ENCODE measurements at regions not wholly inside any gene's neighbourhood (a gene's known extent, or its start where the extent isn't known, plus 50 kb on each side); places are given as distances from the start of the nearest gene placed in this dataset.
A peak's percentile ranks its signal among the peaks of the same experiment; 100 is the strongest.

GRCh38 chr2:120953066-120953756 lies 217.5 kb downstream of the GLI2 start:
- DNase-seq: no peak

DNA sequence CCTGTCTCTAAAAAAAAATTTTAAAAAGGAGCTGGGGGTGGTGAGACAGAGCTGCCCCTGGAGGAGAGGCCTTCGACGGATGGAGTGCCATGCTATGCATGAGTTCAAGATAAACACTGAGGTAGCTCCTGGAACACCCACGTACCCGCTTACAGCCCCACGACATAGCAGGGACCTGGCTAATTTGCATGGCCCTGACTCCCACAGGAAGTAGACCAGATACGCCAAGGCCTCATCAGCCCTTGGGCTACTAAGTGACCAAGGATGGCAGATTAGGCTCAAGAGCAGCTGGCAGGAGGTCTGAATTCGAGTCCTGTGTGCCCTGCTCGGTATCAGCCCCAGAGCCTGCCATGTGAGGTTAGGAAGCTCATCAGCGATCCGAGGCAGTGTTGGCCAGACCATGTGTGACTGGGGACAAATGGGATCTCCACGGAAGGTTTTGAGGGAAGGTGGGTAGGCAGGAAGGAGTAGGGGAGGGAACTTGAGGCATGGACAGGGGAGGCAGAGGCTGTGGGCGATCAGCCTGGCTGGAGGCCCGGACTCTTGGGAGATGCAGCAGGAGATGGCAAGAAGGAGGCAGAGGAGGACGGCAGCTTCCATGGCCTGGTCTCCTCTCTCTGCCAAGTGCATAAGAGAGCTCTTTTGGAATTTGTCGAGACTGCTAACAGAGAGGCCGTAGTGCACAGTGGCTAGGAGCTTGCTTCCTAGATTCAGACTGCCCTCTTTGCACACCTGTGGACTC lies 218.3 kb downstream of the GLI2 start:
- DNase-seq: no peak

DNA sequence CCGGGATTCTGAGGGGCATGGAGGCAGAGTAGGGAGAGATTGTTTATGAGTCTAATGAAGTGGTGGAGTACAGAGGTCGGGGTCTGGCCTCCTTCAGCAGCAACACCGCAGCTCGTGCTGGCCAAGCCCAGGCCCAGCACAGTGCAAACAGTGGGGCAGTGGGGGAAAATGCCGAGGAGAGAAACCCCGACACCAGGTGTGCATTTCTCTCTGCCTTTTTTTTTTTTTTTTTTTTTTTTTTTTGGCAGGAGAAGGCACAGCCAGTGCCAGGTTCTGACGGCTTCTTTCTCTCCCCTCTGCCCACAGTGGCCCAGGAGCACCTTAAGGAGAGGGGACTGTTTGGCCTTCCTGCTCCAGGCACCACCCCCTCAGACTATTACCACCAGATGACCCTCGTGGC lies 219.3 kb downstream of the GLI2 start:
- no peak for DNase-seq

GRCh38 chr2:120955427-120955826 lies 219.8 kb downstream of the GLI2 start:
- no peak for DNase-seq

DNA sequence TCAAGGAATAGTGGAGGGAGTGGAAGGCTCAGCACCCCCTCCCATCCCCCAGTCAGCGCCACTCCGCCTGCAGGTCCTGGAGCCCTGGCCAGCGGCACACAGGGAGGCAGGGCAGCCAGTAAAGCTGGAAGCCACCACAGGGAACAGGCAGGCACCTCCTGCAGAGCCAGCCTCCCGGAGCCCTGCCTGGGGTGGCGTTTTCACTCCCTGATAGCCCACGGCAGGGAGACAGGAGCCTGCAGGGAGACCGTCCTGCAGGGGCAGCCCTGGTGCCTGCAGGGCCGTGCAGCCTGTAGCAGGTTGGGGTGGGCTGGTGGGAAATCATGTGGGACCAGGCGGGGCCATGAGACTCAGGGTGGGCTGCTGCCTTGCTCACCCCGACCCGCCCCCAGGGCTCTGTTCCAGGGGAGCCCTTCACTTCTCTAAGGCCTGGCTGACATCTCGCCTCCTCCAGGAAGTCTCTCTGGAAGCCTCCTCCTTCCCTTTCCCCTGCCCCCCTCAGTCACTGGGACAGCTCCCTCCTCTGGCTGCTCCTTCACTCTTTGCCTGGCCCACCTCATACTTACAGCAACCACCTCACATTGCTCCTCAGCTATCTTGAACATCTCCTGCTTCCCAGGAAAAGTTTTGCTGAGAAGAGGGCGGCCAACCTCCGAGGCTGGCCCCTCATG lies 221.0 kb downstream of the GLI2 start:
- DNase-seq: no peak

DNA sequence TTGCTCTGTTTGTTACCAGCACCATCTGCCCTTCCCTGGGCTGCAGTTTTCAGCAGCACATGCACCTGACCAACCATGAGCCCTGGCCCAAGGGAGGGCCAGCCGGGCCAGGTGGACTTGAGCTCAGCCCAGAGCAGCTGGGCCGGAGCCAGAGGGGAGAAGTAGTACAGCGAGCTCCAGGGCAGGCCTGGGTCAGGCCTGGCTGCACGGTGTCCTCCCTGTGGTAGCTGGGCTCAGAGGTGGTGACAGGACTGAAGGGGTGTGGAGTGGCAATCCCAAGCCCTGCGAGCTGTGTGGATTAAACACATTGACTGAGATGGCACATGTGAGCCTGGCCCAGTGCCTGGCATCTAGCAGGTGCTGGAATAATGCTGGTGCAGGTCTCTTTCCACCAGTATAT lies 222.2 kb downstream of the GLI2 start:
- peak; percentile 53 for DNase-seq

DNA sequence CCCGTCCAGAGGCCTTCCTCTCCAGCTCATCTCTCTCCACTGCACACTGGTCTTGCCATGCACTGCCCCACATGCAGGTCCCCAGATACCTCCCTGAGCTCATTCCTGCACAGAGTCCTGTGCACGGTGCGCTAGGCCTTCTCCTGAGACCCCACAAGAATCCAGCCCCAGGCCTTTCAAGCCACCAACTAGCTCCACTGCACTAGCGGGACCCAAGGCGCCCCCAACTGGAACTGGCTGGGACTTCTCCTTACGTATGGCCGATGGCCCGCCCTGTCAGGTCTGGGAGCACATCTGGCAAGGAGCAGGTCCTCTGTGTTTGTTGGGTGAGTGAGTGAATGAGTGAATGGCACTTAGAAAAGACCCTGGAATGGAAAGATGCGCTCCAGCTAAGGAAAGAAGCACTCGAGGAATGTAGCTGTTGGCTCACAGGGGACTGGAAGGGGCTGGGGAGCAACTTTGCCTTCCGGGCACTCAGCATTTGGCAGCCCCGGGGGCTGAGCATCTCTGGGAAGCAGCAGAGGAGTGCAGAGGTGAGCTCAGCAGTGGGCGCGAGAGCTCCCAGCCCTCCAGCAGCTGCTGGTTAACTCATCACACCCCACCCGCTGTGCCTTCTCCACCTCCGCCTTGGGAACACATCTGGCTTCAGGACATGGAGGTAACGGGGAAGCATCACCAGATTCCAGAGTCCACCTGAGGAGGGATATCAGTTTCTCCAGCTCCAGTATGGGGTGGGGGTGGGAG lies 223.1 kb downstream of the GLI2 start:
- peak; percentile 45 for DNase-seq

DNA sequence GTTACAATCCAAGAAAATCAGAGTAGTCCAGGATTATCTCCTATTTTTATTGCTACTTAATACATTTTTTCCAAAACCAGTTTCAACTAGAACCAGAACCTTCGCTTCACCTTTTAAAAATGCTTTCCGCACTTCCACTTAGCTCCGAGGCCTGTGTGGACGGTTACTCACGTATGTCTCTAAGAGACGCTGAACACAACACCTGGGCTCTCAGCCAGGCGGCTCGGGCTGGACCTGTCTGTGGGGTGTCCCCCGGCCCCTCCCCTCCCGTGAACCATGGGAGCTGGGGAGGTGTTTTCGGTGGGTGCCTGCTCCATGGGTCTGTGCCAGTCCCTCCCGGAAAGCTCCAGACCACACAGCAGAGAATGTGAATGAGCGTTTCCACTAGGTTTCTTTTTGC lies 223.8 kb downstream of the GLI2 start:
- DNase-seq: peak; percentile 87

DNA sequence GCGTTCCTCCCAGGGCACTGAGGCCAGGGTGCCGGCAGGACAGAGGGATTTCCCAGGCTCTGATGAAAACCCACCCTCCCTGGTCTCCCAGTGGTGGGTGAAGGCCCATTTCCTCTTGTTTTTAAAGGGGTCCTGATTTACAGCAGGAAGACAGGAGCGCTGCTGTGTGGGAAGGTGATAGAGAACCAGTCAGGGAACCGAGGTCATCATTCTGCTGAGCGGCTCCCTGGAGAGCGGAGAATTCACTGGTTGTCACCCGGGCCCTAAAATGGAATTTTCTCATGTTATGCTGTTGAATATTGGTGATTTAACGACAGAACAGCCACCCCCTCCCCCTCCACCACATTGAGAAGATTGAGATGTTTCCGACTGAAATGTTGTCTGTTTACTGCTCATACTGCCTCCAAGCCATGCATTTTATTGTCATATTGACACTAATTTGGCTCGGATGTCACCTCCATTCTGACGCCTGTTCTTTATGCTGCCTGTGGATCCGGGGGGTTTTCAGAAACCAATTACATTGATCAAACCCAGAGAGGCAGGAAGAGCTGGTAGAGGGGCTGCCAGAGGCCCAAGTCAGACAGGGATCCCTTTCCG lies 225.2 kb downstream of the GLI2 start:
- no peak for DNase-seq

DNA sequence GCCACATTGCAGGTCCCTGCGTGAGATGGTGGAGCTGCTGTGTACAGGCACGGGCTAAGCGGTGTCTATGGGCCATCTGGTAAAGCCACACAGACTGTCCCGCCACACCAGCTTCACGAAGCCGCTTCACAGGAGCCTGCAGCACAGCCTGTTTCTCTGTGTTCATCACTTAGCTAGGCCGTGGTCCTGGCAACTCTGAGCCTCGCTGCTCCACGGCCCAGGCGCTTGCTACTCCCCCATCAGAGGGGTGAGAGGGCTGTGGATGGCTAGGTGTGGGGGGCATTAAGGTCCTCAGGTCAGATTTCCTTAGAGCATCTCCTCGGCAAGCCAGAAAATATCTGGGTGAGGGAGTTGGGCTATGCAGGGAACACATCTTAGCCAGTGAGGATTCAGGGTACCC lies 225.7 kb downstream of the GLI2 start:
- no peak for DNase-seq

GRCh38 chr2:120963997-120964705 lies 228.5 kb downstream of the GLI2 start:
- peak; percentile 74 for DNase-seq

DNA sequence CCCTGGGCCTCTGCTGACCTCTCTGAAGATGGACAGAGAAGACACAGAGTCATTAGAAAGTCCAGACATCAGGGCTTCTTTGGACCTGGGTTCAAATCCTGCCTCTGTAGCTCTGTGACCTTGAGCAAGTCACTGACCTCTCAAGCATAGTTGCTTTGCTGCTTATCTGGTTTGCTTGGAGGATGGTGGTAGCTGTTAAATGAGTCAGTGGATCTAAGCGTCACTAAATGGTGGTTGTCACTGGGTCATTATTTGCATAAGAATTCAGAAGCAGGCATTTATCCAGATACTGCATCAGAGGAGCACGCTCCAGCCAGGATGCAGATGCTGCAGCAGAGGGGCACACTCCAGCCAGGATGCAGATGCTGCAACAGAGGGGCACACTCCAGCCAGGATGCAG lies 229.2 kb downstream of the GLI2 start:
- no peak for DNase-seq

DNA sequence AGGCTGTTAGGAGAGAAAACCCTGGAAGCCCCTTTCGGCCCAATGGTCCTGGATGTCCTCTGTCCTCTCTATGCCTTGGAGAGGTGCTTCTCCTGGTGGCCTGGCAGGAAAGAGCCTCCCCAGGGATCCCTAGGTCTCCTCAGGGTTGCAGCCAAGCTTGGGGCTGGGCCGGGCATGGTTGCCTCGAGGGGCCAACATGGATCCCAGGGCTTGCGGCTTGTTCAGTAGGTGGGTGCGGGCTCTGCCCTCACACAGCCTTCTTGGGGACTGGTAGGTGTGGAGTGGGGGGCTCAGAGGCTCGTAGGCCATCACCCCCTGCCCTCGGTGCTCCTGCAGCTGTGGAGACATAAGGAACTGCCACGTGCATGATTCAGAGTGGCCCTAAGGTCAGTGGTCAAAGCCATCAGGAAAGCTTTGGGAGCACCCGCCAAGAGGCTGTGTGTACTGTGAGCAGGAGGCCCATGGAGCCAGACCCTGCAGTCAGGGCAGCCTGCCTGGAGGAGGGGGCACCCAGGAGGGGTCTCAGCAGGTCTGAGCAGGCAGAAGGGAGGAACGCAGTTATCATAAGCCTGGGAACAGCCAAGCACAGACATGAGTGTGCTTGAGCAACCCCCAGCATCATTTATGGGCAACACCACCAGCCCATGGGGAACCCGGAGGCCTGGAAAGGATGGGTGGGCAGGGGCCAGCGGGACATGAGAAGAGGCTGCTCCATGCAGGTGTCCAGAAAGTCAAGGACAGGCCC lies 231.0 kb downstream of the GLI2 start:
- no peak for DNase-seq

DNA sequence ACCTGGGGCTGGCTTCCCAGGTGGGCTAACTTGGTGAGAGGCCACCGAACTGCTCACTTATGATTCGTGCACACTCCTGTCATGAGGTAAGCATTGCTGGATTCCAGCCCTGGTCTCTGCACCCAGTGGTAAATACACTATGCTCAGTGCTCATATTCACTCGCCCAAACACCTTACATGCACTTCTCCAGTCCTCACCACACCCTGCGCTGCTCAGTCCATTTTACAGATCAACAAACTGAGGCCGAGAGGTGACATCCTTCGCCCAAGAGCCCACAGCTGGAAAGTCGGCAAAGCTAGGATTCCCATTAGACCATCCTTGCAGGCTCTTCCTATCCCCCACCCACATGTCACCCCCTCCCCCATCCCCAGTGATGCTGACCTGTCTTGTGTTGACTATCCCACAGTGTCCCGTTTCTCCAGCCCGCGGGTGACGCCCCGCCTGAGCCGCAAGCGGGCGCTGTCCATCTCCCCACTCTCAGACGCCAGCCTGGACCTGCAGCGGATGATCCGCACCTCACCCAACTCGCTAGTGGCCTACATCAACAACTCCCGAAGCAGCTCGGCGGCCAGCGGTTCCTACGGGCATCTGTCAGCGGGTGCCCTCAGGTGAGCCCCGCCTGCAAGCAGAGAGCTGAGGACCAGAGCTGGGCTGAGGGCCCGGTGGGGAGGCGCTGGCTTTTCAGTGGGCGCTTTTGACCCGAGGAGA lies 232.8 kb downstream of the GLI2 start:
- no peak for DNase-seq

GRCh38 chr2:120969613-120970355 lies 234.1 kb downstream of the GLI2 start:
- no peak for DNase-seq

- DNase-seq: no peak
Observed at GRCh38 chr2:120971866-120972265, 236.2 kb downstream of the GLI2 start.

GRCh38 chr2:120972286-120972685 lies 236.6 kb downstream of the GLI2 start:
- DNase-seq: no peak

DNA sequence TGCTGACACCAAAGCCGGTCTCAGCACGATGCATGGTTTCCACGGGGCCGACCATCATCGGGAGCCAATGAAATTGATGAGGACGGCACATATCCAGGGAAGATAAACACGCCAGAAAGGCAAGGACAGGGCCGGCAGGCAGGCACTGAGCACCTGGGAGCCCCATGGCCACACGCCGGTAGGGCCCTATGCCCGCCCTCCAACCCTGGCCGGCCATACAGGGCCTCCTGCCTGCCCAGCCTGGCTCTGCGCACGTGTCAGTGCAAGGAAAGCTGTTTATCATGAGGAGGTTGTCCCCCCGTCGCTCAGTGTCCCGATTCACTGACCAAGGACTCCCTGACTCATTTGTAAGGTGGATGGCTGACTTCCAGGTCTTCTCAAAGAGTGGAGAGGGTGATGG lies 237.5 kb downstream of the GLI2 start:
- no peak for DNase-seq

DNA sequence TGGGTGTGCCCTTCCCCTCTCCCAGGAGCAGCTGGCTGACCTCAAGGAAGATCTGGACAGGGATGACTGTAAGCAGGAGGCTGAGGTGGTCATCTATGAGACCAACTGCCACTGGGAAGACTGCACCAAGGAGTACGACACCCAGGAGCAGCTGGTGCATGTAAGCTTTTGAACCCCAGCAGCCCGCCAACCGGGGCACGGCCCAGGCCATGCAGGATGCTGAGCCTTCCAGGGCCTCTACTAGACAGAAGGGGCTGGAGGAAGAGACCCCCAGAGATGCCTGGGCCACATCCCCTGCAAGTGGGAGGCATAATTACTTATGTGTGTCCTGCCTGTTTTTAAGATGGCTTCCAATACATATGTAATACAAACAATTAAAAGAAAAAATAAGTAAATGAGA lies 239.3 kb downstream of the GLI2 start:
- DNase-seq: no peak

Measured in tongue (tissue), 1 donor.